Pancreas (tissue), 10 donors: ENCODE measurements at regions not wholly inside any gene's neighbourhood (a gene's known extent, or its start where the extent isn't known, plus 50 kb on each side); places are given as distances from the start of the nearest gene placed in this dataset.

Experiments used
- ATAC-seq, 4 donors: fragments of 200-7000 bp; cut with Tn5 transposase; one replicate each; pipeline versions ENCODE4 v1.8.0 to v1.9.1; 2020; ENCODE audit warnings: mild to moderate bottlenecking in 4 of 4, moderate library complexity in 4 of 4
- DNase-seq, 6 donors: peaks; one replicate each; pipeline ENCODE4 v3.0.0-alpha.2; 2020
- FAIRE-seq: peaks from 2 replicates; lab custom pipeline; 2012; peaks lifted over from hg19 to GRCh38; lab: Jason Lieb, UNC
- H3K27ac ChIP-seq, 4 donors: fragments of 200-600 bp; sonication (generic); 1 replicate in 3 of 4; 2 replicates in 1 of 4; pipeline versions ENCODE4 v1.5.0 to v1.8.0; 2020
- H3K27me3 ChIP-seq, 4 donors: fragments of 200-600 bp; one replicate each; pipeline ENCODE4 v1.8.0; 2021
- H3K36me3 ChIP-seq, 3 donors: fragments of 200-600 bp; sonication (generic) in 1 of 3; one replicate each; pipeline versions ENCODE4 v1.5.0 to v1.8.0; 2020 to 2021
- H3K4me1 ChIP-seq, 3 donors: fragments of 200-600 bp; one replicate each; pipeline ENCODE4 v1.8.0; 2021
- H3K4me3 ChIP-seq, 4 donors: fragments of 200-600 bp; sonication (generic) in 2 of 4; one replicate each; pipeline versions ENCODE4 v1.5.0 to v1.8.0; 2020 to 2021
- H3K9me3 ChIP-seq, 4 donors: fragments of 200-600 bp; one replicate each; pipeline ENCODE4 v1.8.0; 2021
- CTCF ChIP-seq, 4 donors: fragments of 200-600 bp; sonication (generic) in 3 of 4; IDR thresholded peaks; one replicate each; pipeline versions ENCODE4 v1.5.0 to v1.8.0; 2021; ENCODE audit warnings: antibody characterized with exemption in 4 of 4
- WGBS, 2 donors: extraction: QIAGEN DNeasy Blood & Tissue Kit; methylation state at CpG; one replicate each; pipeline ENCODE4 v1.1.7; 2013; 5-methylcytosine and 5-hydroxymethylcytosine counted together
- intact Hi-C, 3 donors: fragments of 100-400 bp; cut with DNase I; formaldehyde crosslinking; loops; one replicate each; pipeline versions ENCODE4 v1.11.1 to v1.14.2; 2022
- donor health status: healthy with polysubstance abuse.
- donor health status: DM: no; HTN: no; CAD: no; lungs with moderate emphysema.
- donor health status: DM: no; HTN: no; CAD: no.
- donor health status: control.
- donor health status: control.
- donor health status: Bipolar disorder and iron deficiency.
- donor health status: DM: yes; HTN: yes; CAD: no.
- donor health status: DM: no; HTN: no; CAD: no.
- donor health status: DM: no; HTN: no; CAD: no.
- donor health status: DM: yes; HTN: yes; CAD: no.

- intact Hi-C loops, result no loop called here
- peak in 2 of 4 donors; percentile 55 to 63 for ATAC-seq
- Histone ChIP-seq H3K4me1 (no peaks in the 10 kb centered on the region), H3K4me3 (no peak overlapping the region), H3K36me3 (no peaks in the 10 kb centered on the region), H3K9me3 (no peaks in the 10 kb centered on the region), H3K27me3 (no peaks in the 10 kb centered on the region), H3K27ac (no peak overlapping the region)
- TF ChIP-seq CTCF (IDR thresholded peaks at IDR 0.05), result no peak
- WGBS, 2 donors, result 70 to 71% methylated on average over 1 of the region's 1 CpG
- DNase-seq, result no peak
- no peak for FAIRE-seq
These were observed 170.8 kb downstream of the INO80D start for GRCh38 chr2:205915130-205915524.

GRCh38 chr2:205914213-205915129, 171.5 kb downstream of the INO80D start:
- WGBS, 2 donors, result 32 to 37% methylated on average over 4 of the region's 4 CpGs
- H3K27me3 ChIP-seq, result no peaks in the 10 kb centered on the region
- intact Hi-C loops, result no loop called here
- H3K36me3 ChIP-seq, result no peaks in the 10 kb centered on the region
- ATAC-seq (peak in 2 of 4 donors; percentile 60 to 65), FAIRE-seq (peak; percentile 69), DNase-seq (no peak)
- no peaks in the 10 kb centered on the region for H3K9me3 ChIP-seq
- H3K4me1 ChIP-seq, result no peaks in the 10 kb centered on the region
- TF ChIP-seq CTCF (IDR thresholded peaks at IDR 0.05), result no peak
- no peak overlapping the region for H3K4me3 ChIP-seq
- H3K27ac ChIP-seq, result no peak overlapping the region

- FAIRE-seq (no peak), ATAC-seq (no peak), DNase-seq (no peak)
- Histone ChIP-seq H3K27me3 (no peaks in the 10 kb centered on the region), H3K27ac (no peak overlapping the region), H3K4me3 (no peak overlapping the region), H3K9me3 (no peaks in the 10 kb centered on the region), H3K36me3 (no peaks in the 10 kb centered on the region), H3K4me1 (no peaks in the 10 kb centered on the region)
- no peak for TF ChIP-seq CTCF (IDR thresholded peaks at IDR 0.05)
- WGBS, 2 donors, result 63 to 68% methylated on average over 1 of the region's 1 CpG
- intact Hi-C loops, result no loop called here
These were observed 172.3 kb downstream of the INO80D start for GRCh38 chr2:205913668-205914067.

GRCh38 chr2:205911306-205911705, 174.7 kb downstream of the INO80D start:
- ATAC-seq (no peak), DNase-seq (no peak), FAIRE-seq (no peak)
- no peaks in the 10 kb centered on the region for H3K9me3 ChIP-seq
- no peaks in the 10 kb centered on the region for H3K36me3 ChIP-seq
- no peak overlapping the region for H3K27ac ChIP-seq
- TF ChIP-seq CTCF (IDR thresholded peaks at IDR 0.05), result no peak
- H3K4me1 ChIP-seq, result no peaks in the 10 kb centered on the region
- H3K4me3 ChIP-seq, result no peak overlapping the region
- no peaks in the 10 kb centered on the region for H3K27me3 ChIP-seq
- 87 to 92% methylated on average over 2 of the region's 2 CpGs for WGBS, 2 donors
- intact Hi-C loops, result no loop called here

- DNase-seq, result no peak
- 75 to 85% methylated on average over 6 of the region's 6 CpGs for WGBS, 2 donors
- H3K27me3 ChIP-seq, result no peaks in the 10 kb centered on the region
- TF ChIP-seq CTCF (IDR thresholded peaks at IDR 0.05), result no peak
- no peaks in the 10 kb centered on the region for H3K36me3 ChIP-seq
- no peak overlapping the region for H3K4me3 ChIP-seq
- ATAC-seq, result no peak
- FAIRE-seq, result no peak
- no peak overlapping the region for H3K27ac ChIP-seq
- H3K9me3 ChIP-seq, result no peaks in the 10 kb centered on the region
- H3K4me1 ChIP-seq, result no peaks in the 10 kb centered on the region
- intact Hi-C loops, result no loop called here
These were observed 176.8 kb downstream of the INO80D start for GRCh38 chr2:205909184-205909572.
